ENCODE measurements at regions not wholly inside any gene's neighbourhood (a gene's known extent, or its start where the extent isn't known, plus 50 kb on each side); places are given as distances from the start of the nearest gene placed in this dataset.

- no peak for TF ChIP-seq SP1 (IDR thresholded peaks at IDR 0.05)
- TF ChIP-seq LEF1 (IDR thresholded peaks at IDR 0.05; ENCODE audit: borderline replicate concordance), result no peak
- TF ChIP-seq BHLHE40 (IDR thresholded peaks at IDR 0.05; ENCODE audit: borderline replicate concordance), result no peak
- TF ChIP-seq FOXM1 (IDR thresholded peaks at IDR 0.05; ENCODE audit: borderline replicate concordance), result no peak
- no peak for TF ChIP-seq L3MBTL2 (conservative IDR thresholded peaks at IDR 0.05)
- no peak for TF ChIP-seq CTBP1 (IDR thresholded peaks at IDR 0.05; ENCODE audit: borderline replicate concordance)
- TF ChIP-seq NFRKB (IDR thresholded peaks at IDR 0.05), result no peak
- no peak for TF ChIP-seq SUZ12 (IDR thresholded peaks at IDR 0.05)
- TF ChIP-seq FOXK2 (IDR thresholded peaks at IDR 0.05), result no peak
- TF ChIP-seq FOXA1 (IDR thresholded peaks at IDR 0.05), result no peak
- no peak for TF ChIP-seq HDGF (IDR thresholded peaks at IDR 0.05; ENCODE audit: borderline replicate concordance)
- no peak for TF ChIP-seq ELF4 (IDR thresholded peaks at IDR 0.05)
- TF ChIP-seq ZNF384 (IDR thresholded peaks at IDR 0.05), result no peak
Measured at GRCh38 chr1:34518146-34518699, 236.6 kb upstream of the GJB5 start.
